Activated T-cell treated with anti-CD3 and anti-CD28 coated beads, Interleukin-2, amount 50 U/mL, for 4 hours (primary cell): ENCODE measurements at regions not wholly inside any gene's neighbourhood (a gene's known extent, or its start where the extent isn't known, plus 50 kb on each side); places are given as distances from the start of the nearest gene placed in this dataset.
"Not testable (repeated sequence)": the region's sequence is repeated elsewhere in the genome, so short reads cannot be mapped to it uniquely, and the experiment has no call there.

Experiments
- ATAC-seq, 2 donors: fragments of 200-7000 bp; cut with Tn5 transposase; one replicate each; pipeline ENCODE4 v1.10.0; 2021
- DNase-seq: peaks from one replicate; pipeline ENCODE4 v3.0.0-alpha.2; 2020
- H3K27me3 Mint-ChIP-seq: one replicate; pipeline ENCODE4 v1.8.0; 2021; ENCODE audit warnings: low read depth, mixed read lengths
- H3K36me3 Mint-ChIP-seq: one replicate; pipeline ENCODE4 v1.8.0; 2022; ENCODE audit warnings: mixed read lengths; ENCODE audit not compliant: insufficient read depth
- H3K4me1 Mint-ChIP-seq: one replicate; pipeline ENCODE4 v1.8.0; 2021; ENCODE audit warnings: low read depth, mixed read lengths
- H3K4me3 Mint-ChIP-seq: one replicate; pipeline ENCODE4 v1.8.0; 2021; ENCODE audit warnings: mild to moderate bottlenecking, moderate library complexity, mixed read lengths
- H3K9me3 Mint-ChIP-seq: one replicate; pipeline ENCODE4 v1.8.0; 2021; ENCODE audit warnings: mixed read lengths

DNA sequence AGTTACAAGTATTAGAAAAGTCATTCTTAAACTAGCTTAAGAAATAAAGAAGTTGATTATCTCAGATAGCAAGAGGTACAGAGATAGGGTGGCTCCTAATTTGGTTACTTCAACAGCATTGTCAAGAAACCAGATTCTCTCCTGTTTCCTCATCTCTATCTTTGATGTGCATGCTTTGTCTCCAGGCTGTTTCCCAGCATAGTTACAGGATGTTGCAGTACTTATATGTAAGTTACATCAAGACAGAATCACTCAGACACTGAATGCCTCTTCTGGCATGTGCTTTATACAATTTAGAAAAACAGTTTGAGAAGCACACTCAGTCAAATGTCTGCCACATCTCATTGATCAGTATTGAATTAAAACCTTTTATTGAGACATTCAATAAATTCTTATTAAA lies 189.5 kb upstream of the UBE2E3 start:
- DNase-seq (no peak), ATAC-seq (no peak)
- Mint-ChIP-seq H3K9me3 (no peaks in the 10 kb centered on the region), H3K4me1 (no peaks in the 10 kb centered on the region), H3K4me3 (no peak overlapping the region), H3K27me3 (no peaks in the 10 kb centered on the region), H3K36me3 (no peaks in the 10 kb centered on the region)

GRCh38 chr2:180787330-180787729 lies 193.1 kb upstream of the UBE2E3 start:
- Mint-ChIP-seq H3K4me3 (no peak overlapping the region), H3K9me3 (no peaks in the 10 kb centered on the region), H3K27me3 (peaks cover 3% of the 10 kb centered on the region), H3K36me3 (no peaks in the 10 kb centered on the region), H3K4me1 (no peaks in the 10 kb centered on the region)
- DNase-seq (no peak), ATAC-seq (no peak)

- no peak overlapping the region for H3K4me3 Mint-ChIP-seq
- peaks cover 3% of the 10 kb centered on the region for H3K27me3 Mint-ChIP-seq
- ATAC-seq, result no peak
Observed at GRCh38 chr2:180781276-180781675, 199.1 kb upstream of the UBE2E3 start.

DNA sequence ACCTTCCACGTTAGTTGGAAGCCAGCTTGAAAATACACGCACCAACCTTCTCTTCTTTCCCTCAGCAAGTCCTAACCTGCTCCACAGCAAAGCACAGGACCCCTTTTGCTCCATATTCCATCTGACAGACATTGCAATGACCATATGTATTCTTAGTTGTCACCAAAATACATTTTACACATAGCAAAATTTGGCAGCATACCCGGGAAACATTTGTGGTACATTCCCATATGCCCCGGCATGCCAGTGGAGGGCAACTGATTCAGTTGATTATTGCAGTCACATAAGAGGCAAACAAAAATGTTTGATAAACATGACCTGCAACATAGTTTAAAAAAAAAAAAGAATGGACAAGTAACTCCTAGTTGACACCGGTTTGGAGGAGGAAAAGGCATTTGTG lies 202.1 kb upstream of the UBE2E3 start:
- no peak overlapping the region for H3K4me3 Mint-ChIP-seq
- H3K9me3 Mint-ChIP-seq, result no peaks in the 10 kb centered on the region
- ATAC-seq, result no peak
- no peaks in the 10 kb centered on the region for H3K36me3 Mint-ChIP-seq
- H3K4me1 Mint-ChIP-seq, result no peaks in the 10 kb centered on the region
- H3K27me3 Mint-ChIP-seq, result no peaks in the 10 kb centered on the region
- DNase-seq, result no peak

More at GRCh38 chr2:180781276-180781675, 199.1 kb upstream of the UBE2E3 start:
- Mint-ChIP-seq H3K4me1 (no peaks in the 10 kb centered on the region), H3K9me3 (no peaks in the 10 kb centered on the region), H3K36me3 (no peaks in the 10 kb centered on the region)
- DNase-seq, result no peak

GRCh38 chr2:180776921-180777320 lies 203.5 kb upstream of the UBE2E3 start:
- ATAC-seq (no peak), DNase-seq (no peak)
- H3K9me3 Mint-ChIP-seq, result no peaks in the 10 kb centered on the region
- H3K36me3 Mint-ChIP-seq, result no peaks in the 10 kb centered on the region
- H3K27me3 Mint-ChIP-seq, result no peaks in the 10 kb centered on the region
- H3K4me1 Mint-ChIP-seq, result no peaks in the 10 kb centered on the region
- H3K4me3 Mint-ChIP-seq, result no peak overlapping the region

DNA sequence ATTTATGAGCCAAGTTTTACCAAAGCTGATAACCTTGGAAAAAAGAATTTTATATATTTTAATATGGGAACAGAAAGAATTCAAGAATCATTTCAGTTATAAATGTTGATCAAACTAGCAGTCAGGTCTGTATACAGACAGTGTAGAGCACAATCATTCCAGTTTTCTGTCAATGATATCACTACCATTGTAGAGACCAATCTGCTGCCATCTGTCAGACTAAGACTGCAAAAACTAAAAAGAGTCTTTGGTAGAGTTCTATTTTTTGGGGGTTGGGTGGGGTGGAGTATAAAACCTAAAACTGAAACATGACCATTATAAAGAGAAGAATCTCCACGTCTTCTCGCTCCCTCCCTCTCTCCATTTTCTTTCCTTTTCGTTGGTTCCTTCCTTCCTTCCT lies 204.7 kb upstream of the UBE2E3 start:
- Mint-ChIP-seq H3K27me3 (no peaks in the 10 kb centered on the region), H3K4me3 (no peak overlapping the region), H3K4me1 (no peaks in the 10 kb centered on the region), H3K36me3 (no peaks in the 10 kb centered on the region), H3K9me3 (no peaks in the 10 kb centered on the region)
- ATAC-seq, result no peak
- no peak for DNase-seq

- H3K9me3 Mint-ChIP-seq, result not testable (repeated sequence)
Observed at GRCh38 chr2:180765316-180765715, 215.1 kb upstream of the UBE2E3 start.

DNA sequence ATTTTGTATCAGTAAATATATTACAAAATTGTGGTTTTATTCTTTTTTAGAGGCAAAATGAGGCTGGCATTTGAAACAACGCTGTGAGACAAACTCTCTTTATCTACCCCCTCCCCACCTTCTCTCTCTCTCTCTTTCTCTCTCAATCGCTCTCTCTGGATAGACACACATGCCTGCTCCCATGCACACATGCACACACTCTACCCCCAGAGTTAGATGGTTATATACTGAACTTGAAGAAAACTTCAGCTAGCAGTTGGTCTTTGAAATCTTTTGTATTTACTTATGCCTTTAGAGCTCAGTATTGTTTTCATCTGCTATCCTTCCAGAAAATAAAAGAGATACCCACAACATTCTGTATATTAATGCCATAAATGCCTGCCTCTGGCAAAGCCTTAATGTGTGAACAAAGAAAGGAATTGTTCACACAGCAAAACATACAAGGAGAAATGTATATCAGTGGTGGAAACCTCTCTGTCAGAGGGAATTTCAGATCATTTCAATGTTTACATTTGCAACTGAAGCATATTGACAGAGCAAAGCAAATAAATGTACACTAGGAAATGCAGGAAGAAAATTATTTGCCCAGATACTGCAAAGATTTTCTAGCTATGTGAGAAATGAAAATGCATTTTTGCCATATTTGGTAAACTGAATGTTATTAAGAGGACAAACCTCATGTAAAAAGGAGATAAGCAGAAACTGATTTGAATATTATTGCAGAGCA lies 217.0 kb upstream of the UBE2E3 start:
- no peaks in the 10 kb centered on the region for H3K9me3 Mint-ChIP-seq

More at GRCh38 chr2:180765316-180765715, 215.1 kb upstream of the UBE2E3 start:
- H3K4me3 Mint-ChIP-seq, ATAC-seq, H3K4me1 Mint-ChIP-seq, H3K36me3 Mint-ChIP-seq, DNase-seq, H3K27me3 Mint-ChIP-seq: not testable (repeated sequence)

DNA sequence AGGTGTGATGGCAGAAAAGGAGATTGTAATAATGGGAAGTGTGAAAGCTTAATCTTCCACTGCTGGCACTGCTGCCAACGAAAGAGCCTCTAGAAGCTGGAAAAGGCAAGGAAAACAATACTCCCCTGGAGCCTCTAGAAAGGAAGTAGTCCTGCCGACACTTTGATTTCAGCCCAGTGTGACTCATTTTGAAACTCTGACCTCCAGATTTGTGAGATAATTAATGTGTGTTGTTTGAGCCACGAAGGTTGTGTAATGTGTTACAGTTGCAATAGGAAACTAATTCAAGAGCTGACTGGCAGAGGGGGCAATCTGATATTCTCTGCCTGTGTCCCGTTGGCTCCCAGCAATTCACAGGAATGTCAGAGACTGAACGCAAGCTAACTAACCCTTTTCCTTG lies 219.2 kb upstream of the UBE2E3 start:
- H3K9me3 Mint-ChIP-seq, result no peaks in the 10 kb centered on the region
- DNase-seq, result no peak
- no peaks in the 10 kb centered on the region for H3K4me1 Mint-ChIP-seq
- no peak overlapping the region for H3K4me3 Mint-ChIP-seq
- H3K27me3 Mint-ChIP-seq, result peaks cover 8% of the 10 kb centered on the region
- no peak for ATAC-seq
- H3K36me3 Mint-ChIP-seq, result no peaks in the 10 kb centered on the region

More for the DNA sequence above, 217.0 kb upstream of the UBE2E3 start:
- no peaks in the 10 kb centered on the region for H3K36me3 Mint-ChIP-seq
- no peaks in the 10 kb centered on the region for H3K4me1 Mint-ChIP-seq
- H3K4me3 Mint-ChIP-seq, result no peak overlapping the region
- peaks cover 8% of the 10 kb centered on the region for H3K27me3 Mint-ChIP-seq
- DNase-seq (no peak), ATAC-seq (no peak)

DNA sequence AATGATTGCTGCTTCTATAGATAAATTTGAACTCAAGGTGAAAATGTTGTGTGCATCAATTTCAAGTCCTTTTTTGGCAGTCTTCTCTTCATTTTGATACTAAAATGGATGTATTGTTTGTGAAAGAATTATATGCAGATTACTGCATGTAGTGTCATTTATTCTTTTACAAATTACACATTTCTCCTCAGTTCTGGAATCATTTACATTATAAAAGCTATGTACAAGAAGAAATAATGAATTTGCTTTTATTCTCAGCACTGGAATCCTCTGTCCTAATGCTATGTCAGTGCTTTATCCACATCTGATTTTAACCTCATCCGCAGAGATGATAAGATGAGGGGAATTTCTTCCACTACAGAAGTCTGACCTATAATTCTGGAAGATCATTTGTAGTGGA lies 220.8 kb upstream of the UBE2E3 start:
- Mint-ChIP-seq H3K36me3 (no peaks in the 10 kb centered on the region), H3K27me3 (peaks cover 2% of the 10 kb centered on the region)
- DNase-seq, result no peak

DNA sequence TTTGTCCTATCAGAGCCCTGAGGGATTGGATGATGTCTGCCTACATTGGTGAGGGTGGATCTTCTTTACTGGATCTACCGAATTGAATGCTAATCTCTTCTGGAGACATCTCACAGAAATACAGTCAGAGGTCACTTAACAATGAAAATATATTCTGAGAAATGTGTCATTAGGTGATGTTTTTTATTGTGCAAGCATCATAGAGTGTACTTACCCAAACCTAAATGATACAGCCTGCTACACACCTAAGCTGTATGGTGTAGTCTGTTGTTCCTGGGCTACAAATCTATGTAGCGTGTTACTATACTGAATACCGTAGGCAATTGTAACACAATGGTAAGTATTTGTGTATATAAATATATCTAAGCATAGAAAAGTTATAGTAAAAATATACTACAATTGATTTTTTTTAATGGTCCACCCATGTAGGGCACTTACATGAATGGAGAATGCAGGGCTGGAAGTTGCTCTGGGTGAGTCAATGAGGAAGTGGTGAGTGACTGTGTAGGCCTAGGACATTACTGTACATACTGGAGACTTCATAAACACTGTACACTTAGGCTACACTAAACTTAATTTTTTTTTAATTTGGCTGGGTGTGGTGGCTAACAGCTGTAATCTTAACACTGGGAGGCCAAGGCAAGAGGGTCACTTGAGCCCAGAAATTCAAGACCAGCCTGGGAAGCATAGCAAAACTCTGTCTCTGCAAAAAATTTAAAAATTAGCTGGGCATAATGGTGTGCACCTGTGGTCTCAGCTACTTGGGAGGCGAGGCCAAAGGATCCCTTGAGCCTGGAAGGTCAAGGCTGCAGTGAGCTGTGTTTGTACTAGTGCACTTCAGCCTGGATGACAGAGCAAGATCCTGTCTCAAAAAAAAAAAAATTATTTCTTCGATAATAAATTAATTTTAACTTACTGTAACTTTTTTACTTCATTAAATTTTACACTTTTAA lies 226.3 kb upstream of the UBE2E3 start:
- no peak for ATAC-seq
- Mint-ChIP-seq H3K9me3 (no peaks in the 10 kb centered on the region), H3K36me3 (no peaks in the 10 kb centered on the region), H3K4me1 (no peaks in the 10 kb centered on the region), H3K27me3 (no peaks in the 10 kb centered on the region), H3K4me3 (no peak overlapping the region)
- DNase-seq, result no peak

More for the DNA sequence above, 220.8 kb upstream of the UBE2E3 start:
- Mint-ChIP-seq H3K9me3 (no peaks in the 10 kb centered on the region), H3K4me1 (no peaks in the 10 kb centered on the region), H3K4me3 (no peak overlapping the region)
- ATAC-seq, result no peak

GRCh38 chr2:180751306-180751920 lies 229.0 kb upstream of the UBE2E3 start:
- DNase-seq (no peak), ATAC-seq (no peak)
- Mint-ChIP-seq H3K27me3 (no peaks in the 10 kb centered on the region), H3K4me3 (no peak overlapping the region), H3K4me1 (no peaks in the 10 kb centered on the region), H3K9me3 (no peaks in the 10 kb centered on the region), H3K36me3 (no peaks in the 10 kb centered on the region)

- Mint-ChIP-seq H3K4me1 (no peaks in the 10 kb centered on the region), H3K9me3 (no peaks in the 10 kb centered on the region)
- ATAC-seq, result no peak
Observed at GRCh38 chr2:180747728-180748127, 232.7 kb upstream of the UBE2E3 start.

GRCh38 chr2:180743401-180743800 lies 237.0 kb upstream of the UBE2E3 start:
- Mint-ChIP-seq H3K4me1 (no peaks in the 10 kb centered on the region), H3K27me3 (no peaks in the 10 kb centered on the region), H3K4me3 (no peak overlapping the region), H3K36me3 (no peaks in the 10 kb centered on the region), H3K9me3 (no peaks in the 10 kb centered on the region)
- DNase-seq (no peak), ATAC-seq (no peak)

More at GRCh38 chr2:180747728-180748127, 232.7 kb upstream of the UBE2E3 start:
- Mint-ChIP-seq H3K4me3 (no peak overlapping the region), H3K36me3 (no peaks in the 10 kb centered on the region), H3K27me3 (no peaks in the 10 kb centered on the region)
- DNase-seq, result no peak
